CD4-positive, alpha-beta T cell treated with Interleukin-4 for 1 hour (primary cell): ENCODE measurements at regions not wholly inside any gene's neighbourhood (a gene's known extent, or its start where the extent isn't known, plus 50 kb on each side); places are given as distances from the start of the nearest gene placed in this dataset.

Source experiments
- DNase-seq, 2 donors: peaks; one replicate each; pipeline ENCODE4 v3.0.0-alpha.2; 2020 to 2022

DNA sequence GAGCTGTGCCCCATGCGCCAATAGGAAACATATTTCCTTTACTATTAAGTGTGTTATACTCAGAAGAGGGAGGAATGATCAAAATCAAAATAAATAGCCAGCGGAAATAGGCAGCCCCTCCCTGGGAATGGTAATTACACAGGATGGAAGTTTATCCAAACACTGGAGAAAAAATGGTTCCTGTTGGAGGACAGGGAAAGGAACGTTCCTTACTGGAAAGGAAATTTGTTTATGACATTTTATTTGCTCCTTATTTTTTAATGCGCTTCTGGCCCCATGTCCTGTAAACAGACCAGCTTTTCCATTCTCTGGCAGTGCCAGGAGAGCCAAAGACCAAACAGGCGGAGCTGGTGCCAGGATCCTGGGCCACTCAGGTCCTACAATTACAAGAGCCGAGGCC is 273.7 kb downstream of the SOX9 start:
- DNase-seq = no peak

DNA sequence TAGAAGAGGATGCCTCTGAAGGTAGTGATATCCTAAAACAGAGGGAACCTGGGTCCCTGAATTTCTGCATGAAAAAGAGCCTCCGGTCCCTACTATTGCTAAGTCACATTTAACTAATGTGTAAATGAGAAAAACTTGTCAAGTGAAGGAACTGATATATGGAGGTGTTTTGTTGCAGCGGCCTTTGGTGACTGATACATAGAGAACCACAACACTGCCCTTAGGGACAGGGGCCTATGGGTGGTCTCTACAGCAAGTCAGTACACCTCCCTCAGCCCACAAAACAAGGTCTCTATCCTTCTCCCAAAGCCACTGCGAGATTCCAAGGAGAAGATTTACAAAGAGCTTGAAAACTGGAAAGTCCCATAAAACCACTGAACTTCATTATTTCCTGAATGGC is 275.3 kb downstream of the SOX9 start:
- DNase-seq = no peak

DNA sequence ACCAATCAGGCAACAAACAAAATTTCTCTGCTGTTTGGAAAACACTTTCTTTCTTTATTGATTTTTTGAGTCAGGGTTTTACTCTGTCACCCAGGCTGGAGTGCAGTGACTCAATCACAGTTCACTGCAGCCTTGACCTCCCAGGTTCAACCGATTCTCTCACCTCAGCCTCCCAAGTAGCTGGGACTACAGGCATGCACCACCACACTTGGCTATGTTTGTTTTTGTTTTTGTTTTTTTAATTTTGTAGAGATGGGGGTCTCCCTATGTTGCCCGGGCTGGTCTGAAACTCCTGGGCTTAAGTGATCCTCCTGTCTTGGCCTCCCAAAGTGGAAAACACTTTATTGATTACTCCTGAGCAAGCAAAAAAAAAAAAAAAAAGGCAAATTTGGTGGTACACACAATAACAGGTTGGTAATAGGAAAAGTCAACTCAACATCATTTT is 276.4 kb downstream of the SOX9 start:
- no peak for DNase-seq

DNA sequence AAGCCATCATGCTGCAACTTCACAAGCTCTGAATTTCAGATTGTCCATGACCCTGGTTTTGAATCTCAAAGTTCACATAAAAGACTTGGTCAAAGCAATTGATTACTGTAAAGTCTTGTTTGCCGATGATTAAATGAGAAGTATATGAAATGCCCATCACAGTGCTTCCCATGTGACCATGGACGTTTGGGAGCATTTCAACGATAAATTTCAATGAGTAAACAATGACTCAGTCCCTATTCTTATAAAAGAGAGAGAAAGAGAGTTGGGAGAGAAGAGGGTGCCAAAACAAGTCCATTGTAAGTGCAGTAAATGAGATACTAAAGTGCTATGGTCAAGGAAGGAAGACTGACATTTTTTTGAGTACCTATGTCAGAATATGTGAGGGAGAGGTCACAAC is 276.9 kb downstream of the SOX9 start:
- no peak for DNase-seq

DNA sequence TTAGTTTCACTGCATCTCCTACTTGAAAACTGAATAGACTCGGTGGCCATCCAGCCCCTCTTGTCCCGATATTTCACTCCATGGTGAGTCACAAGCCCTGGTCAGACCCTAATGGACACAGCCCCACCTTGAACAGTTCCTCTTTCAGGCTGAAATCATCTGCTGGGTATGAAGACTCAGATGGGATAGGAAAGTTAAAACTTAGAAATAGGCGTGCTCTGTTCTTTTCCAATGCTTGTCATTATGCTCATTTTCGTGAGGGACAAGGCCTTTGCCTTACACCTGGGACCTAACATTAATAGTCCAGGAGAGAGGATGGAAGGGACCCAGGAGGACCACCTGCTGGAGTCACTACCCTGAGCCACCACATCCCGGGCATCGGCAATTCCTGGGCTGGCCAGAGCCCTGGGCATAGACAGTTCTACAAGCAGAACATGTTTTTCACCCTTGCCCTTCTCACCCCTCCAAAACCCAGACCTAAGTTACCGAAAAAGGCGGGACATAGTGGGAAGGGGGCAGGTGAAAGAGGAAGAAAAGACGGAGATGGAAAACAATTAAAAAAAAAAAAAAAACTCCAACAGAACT is 278.3 kb downstream of the SOX9 start:
- DNase-seq = no peak

DNA sequence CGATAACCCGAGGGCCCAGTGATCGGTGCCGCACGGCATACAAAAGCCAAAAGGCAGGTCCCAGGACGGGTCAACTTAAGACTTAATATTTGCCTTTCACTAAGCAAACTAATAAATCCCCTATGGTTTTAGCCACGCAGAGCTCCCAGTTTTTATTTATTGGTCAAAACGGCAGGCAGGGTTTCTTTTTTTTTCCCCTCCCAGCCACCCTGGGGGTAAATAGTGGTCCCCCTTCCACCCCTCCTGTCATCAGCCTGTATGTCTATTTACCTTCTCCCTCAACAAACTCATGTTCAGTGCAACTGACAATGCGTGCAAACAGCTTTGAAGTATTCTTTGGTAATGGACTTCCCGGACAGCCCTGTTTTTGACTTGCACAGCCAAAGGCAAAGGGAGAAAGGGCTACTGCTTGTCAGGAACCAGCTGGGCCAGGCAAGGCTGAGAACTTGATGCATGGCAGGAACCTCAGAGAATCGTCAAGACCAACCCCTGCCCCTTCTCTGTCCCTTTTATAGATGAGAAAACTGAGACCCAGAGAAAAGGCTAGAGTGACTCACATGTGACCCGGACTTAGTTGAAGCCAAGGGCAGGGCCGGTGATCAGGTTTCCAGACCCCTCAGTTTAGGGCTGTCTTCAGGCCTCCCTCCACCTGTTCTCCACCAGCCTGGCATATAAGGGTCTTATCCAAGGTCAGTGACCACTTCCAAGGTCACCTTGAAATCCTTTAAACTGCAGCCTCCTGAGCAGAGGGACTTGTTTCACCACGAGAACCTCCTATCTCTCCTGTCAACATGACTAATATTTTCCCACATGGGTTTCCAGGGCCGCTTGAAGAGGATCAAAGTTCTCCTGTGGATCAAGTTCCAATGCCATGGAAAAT is 279.0 kb downstream of the SOX9 start:
- no peak for DNase-seq

DNA sequence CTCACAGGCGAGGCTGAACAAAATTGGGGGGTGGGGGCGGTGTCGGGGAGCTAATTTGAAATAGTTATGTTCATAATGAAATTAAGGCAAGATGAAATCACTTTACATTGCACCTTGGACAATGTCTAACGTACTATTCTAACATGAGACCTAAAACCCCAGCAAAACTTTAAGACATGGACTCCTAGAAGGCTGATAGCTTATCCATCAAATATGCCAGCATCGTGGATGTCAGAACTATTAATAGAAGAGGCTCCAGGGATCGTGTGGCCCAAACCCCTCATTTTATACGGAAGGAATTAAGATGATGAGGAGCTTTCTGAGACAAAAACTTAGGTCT is 279.6 kb downstream of the SOX9 start:
- DNase-seq = no peak

DNA sequence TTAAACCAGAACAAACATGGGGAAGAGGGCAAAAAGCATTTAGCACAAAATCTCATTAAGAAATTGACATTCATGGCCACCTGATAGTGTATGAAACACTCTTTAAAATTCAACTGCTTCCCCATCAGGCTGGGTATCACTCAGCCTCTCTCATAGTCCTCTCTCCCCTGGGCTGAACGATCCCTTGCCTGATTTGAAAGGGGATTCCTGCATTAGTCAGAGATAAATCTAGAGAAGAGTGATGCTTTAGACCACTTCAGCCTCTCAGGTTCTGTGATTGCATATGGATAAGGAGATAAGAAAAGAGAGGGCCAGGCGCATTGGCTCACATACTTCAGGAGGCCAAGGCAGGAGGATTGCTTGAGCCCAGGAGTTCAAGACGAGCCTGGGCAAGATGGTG is 280.0 kb downstream of the SOX9 start:
- no peak for DNase-seq

DNA sequence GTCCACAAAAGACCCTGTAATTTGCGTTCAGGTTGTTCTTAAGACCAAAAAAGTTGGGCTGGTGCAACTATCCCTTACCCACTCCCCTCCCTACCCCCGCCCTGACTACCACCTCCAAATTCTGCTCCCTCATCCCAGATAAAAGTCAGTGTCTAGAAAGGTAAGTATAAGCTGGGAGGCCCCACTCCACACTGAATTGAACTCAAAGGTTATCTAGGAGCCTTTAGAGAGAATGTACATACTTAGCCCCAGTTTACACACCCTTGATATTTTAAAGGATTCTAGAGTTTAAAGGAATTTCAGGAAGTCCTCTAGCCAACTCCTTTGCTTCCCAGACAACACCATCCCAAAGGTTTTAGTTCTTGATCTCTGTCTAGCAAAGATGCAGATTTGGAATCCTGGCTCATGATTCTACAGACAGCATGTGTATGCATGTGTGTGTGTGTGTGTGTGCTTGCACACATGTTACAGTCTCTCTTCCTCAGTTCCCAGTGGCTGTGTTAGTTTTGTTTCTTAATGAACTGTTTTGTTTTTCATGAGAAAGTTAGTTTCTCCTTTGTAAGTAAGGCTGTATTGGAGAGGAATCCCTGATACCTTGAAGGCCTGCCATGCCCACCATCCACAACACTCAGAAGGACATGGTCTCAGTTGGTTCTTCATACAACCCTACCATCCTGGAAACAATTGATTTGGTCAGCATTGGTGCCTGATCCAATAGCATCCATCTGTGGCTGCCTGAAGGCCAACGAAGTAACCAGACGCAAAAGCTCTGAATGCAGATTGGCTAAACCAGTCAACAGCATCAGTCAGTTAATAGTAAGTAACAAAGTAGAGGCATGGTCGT is 281.3 kb downstream of the SOX9 start:
- DNase-seq = no peak

DNA sequence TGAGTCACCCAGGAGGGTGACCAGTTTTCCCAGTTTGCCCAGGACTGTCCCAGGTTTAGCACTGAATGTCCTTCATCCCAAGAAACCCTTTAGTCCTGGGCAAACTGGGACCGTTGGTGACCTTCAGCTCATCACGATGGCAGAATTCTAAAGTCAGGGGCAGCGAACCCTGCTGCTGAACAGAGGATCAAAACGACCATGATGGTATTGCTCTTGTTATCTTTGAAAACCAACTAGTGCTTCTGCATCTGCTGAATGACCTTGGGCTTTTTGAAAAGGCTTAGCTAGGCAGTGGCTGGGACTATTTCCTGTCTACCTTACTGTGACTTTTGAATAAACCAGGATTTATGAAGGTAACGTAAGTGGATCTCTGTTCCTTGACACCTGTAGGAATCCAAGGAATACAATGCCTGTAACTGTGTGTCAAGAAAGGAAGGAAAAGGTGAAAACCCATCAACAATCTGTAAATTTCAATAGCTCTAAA is 281.9 kb downstream of the SOX9 start:
- no peak for DNase-seq

DNA sequence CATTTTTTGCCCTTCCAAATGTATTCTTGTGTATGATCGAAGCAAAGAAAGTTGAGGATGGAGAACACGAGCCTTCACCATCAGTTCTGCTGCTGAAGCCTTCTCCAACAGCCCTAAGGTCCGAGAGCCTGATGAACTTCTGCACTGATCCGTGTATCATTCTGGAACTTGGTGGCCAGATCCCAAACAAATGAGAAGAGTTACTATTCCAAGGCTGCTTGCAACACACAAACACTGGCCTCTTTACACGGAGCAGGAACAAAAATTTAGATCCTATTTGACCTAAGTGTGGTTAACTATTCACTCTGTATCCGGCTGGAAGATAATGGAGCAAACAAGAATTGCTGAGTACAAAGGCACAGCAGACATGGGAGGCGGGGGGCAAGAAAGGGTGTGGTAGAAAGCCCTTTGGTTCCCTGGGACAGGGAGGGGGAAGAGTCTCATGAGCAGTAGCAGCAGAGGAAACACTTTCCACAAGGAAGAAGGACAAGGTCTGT is 282.9 kb downstream of the SOX9 start:
- DNase-seq = no peak

DNA sequence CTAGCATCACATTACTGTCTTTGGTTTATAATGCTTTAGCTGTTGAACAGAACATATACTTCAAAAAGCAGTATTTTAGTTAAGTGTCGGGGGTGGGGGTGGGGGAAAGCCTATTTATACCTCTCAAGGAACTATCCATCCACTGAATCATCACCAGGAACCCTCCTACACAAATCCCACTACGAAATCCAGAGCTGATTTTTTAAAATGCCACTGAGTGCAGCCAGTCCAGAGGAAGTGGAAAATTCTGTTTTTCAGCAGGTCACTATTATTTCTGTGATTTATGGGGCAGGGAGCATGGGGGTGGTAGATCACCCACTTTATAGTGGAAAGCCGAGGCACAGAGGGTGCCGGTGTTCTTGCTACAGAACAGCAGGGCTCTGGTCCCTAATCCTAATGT is 284.1 kb downstream of the SOX9 start:
- no peak for DNase-seq

DNA sequence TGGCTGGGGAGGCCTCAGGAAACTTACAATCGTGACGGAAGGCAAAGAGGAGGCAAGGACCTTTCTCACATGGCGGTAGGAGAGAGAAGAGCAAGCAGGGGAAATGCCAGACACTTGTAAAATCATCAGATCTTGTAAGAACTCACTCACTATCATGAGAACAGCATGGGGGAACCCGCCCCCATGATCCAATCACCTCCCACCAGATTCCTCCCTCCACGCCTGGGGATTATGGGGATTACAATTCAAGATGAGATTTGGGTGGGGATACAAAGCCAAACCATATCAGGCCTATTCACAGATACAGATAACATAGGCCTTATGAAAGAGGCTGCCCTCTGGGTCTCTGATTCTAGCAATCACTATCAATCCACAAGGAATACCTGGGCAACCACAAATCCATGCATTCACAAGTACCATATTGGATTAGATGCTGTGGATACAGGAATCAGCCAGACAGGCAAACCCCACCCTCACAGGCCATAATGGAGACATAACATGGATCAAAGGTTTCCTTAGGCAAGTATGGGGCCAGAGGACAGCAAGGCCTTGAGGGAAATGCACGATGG is 284.9 kb downstream of the SOX9 start:
- DNase-seq = no peak

DNA sequence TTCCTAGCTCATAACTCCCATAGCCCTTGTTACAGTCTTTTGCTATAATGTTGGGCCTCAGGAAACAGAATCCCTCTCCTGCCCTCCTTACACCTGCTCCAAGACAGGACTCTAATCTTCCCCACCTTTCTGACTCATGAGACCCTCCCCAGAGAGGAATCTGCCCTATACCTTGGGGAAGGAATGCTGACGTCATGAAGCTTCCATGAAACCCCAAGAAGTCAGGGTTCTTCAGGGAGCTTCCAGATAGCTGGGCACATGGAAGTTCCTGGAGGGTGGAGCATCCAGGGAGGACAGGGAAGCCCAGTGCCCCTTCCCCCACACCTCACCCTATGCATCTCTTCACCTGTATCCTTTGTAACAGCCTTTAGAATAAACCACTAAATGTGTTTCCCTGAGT is 285.7 kb downstream of the SOX9 start:
- DNase-seq = no peak

DNA sequence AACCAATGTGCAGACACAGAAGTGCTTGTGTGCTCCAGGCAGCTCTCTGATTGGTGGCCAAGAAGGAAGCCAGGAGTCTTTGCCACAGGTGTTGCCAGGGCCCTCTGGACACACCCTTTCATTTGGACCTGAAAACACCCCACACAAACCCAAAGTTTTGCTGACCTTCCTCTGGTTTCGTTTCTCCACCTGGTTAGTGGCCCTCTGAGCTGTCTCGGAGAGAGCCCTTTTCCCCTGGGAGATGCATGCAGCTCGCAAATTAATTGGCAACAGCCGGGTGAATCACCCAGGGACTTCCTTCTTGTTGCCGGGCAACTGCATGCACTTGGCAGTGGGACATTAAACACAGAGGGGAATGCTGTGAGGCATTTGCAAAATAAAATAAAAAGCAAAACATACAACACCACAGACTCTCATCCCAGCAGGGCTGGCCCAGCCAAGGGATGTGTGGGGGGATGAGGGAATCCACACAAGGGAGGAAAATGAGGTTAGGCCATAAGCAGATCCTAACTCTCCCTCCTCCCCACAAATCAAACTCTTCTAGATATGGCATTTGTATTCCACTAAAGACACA is 286.6 kb downstream of the SOX9 start:
- DNase-seq = peak in 1 of 2 donors; percentile 12

DNA sequence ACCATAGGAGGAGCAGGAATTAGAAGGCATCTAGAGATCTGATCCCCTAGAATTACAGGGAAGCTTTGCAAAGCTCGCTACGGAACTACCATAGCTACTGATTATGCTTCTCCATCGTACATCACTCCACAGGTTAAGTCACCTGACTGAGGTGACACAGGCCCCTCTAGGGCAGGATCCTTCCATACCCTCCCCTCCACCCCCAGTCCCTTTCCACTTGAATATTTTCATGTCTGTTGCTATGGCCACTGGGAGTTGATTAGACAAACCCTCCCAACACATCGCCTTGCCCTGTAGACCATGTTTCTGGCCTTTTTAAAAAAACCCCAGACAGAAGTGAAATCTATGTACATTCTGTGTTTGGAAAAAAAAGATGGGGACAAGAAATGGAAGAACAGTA is 287.1 kb downstream of the SOX9 start:
- no peak for DNase-seq

DNA sequence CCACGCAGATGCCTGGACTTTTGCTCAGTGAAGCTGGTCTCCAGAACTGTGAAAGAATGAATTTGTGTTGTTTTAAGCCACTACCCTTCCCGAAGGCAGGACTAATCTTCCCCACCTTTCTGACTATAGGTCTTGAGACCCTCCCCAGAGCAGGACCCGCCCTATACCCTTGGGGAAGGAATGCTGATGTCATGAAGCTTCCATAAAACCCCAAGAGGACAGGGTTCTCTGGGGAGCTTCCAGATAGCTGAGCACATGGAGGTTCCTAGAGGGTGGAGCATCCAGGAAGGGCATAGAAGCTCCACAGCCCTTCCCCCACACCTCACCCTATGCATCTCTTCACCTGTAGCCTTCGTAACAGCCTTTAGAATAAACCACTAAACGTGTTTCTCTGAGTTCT is 287.8 kb downstream of the SOX9 start:
- DNase-seq = no peak

DNA sequence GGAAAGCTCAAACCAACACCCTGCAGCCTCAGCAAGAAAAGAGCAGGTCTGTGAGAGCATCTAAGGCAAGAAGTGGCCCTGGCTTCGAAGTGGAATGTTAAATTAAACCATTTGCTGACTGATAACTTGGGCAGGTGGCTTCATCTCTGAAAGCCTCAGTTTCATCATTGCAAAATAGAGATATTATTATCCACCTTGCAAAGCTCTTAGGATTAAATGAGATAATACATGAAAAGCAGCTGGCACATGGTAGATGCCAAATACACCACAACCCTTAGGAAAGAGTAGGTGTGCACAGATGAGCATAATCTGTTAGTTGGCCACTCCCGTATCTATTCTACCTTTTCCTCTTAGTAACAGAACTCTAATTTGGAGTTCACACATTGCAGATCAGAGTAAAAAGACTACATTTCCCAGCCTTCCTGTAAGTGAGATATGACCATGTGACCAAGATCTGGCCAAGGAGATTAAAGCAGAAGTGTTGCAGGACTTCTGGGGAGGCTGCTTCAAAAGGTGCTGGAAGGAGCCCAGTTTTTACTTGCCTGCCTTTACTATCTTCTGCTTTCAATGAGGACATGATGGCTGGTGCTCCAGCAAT is 288.7 kb downstream of the SOX9 start:
- DNase-seq = no peak

DNA sequence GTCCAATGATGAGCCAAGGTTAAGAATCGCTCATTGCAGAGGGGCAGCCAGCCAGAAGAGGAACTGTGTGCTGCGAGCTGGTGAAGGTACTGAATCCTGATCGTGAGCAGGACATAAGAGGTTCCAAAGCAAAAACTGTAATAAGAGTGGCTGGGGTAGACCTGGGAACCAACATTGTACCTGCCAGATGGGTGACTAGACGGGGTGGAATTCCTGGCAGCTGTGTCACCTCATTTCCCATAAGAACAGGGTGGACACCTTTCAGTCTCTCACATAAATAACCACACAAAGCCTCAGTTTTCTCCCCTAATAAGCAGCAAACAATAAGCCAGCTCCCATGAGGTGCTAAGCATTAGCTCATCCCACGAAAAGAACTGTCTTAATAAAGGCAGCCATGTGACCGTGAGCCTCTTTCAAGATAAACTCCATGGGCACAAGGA is 290.3 kb downstream of the SOX9 start:
- DNase-seq = no peak

DNA sequence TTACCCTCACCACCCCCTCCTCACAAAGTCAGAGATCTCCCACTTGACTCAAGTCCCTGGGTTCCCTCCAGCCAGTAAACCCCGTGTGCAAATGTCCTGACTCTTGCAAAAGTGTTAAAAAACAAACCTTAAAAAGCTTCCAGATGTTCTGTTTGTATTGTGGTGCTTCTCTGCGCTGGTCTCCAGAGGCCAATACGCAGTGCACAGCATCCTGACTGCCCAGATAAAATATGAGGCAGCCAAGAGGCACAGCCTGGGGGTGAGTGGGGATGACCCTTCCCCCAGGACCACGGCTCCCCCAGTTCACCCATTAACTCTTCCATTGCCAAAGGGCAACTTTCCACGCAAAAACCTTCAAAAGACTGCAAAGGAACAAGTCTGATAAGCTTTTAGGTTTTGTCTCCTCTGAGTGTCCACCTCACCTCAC is 291.8 kb downstream of the SOX9 start:
- DNase-seq = no peak

DNA sequence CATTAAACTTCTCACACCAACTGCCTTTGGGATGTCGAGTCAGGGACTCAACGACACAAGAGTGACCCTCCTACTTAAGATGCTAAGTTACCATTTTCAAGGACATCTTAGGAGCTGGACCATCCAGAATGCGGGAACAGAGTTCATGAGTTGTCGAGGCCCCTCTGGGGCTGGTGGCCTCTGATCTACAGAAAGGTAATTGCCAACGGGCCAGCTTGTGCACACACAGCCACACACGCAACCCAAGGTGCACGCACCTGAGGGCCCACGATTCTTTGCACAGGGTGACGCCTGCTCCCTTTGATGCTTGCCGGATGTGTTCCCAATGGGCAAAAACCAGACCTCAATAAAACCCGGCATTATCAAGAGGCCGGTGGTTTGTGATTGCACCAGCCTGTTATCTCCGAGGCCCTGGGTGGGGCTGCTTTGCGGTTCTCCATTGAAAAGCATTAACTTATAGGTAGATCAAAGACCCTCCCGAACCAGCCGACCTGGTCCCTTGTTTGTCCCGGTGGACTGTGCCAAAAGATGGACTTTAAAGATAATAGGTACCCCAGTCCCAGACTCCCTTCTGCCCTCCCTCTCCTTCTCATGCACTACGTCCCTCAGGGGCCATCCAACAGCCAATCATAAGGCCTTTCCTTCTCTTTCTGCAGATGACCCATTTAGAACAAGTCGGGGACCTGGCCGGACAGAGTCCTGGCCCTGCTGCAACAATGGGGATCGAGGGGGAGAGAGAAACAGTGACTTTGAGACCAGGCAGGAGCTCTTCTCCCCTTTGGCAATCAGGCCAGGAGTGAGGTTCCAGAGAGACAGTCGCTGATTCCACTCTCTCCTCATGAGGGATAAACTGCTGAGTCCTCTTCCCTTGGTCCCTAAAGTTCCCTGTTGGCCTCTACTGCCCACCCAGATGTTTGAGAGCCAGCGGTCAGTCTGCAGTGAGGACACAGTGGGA is 292.5 kb downstream of the SOX9 start:
- no peak for DNase-seq
